HT1080 (cell line): ENCODE measurements at regions not wholly inside any gene's neighbourhood (a gene's known extent, or its start where the extent isn't known, plus 50 kb on each side); places are given as distances from the start of the nearest gene placed in this dataset.
A peak's percentile ranks its signal among the peaks of the same experiment; 100 is the strongest.

Source experiments
- DNase-seq: peaks from one replicate; pipeline ENCODE4 v3.0.0-alpha.2; 2015; ENCODE audit warnings: low read depth

DNA sequence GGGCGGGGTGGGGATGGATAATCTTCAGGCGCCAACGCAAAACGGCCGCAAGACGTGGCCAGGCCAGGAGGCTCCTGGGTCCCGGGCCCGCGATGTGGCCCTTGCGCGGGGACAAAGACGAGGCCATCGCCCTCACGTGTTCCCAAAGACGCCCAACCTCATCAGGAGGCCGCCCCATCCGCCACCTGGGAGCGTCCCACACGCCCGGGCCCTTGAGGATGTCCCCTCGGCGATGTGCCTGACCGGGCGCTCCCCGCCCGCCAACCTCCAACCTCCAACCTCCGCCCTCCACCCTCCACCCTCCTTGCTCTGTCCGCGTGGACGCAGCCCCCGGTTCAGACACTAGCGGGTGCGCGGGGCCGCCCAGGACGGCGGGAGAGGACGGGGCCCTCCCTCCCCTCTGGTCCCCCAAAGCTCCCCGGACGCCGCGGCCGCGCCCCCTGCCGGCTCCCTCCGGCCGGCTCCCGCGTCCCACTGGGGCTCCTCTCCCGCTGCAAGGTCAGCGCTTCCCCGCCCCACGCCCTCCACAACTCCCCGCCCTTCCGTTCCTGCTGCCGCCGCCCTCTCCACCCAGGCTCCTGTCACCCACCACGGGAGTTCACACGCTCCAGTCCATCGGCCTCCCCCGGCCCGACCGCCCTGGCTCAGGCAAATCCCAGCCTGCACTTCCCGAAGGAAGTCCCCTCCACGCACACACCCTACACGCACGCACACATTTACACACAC, 250.8 kb upstream of the RPL38 start:
- DNase-seq: no peak

- no peak for DNase-seq
Observed at GRCh38 chr17:73953206-73954033, 250.1 kb upstream of the RPL38 start.

DNA sequence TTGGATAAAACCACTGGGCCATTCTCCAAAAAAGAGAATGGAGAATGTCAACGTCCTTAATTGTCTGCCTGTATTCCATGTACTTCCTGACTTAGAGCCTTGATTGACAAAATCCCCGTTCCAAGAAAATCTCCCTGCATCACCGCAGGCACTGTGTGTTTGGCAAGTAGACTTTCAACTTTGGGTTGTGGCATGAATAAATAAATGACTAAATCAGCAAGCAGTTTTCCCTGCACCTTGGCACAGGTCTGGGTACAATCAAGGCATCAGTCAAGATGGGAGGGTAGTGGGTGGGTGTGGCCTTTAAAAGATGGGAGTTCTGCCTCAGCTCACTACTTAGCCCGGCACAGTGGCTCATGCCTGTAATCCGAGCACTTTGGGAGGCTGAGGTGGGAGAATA, 248.5 kb upstream of the RPL38 start:
- no peak for DNase-seq

DNA sequence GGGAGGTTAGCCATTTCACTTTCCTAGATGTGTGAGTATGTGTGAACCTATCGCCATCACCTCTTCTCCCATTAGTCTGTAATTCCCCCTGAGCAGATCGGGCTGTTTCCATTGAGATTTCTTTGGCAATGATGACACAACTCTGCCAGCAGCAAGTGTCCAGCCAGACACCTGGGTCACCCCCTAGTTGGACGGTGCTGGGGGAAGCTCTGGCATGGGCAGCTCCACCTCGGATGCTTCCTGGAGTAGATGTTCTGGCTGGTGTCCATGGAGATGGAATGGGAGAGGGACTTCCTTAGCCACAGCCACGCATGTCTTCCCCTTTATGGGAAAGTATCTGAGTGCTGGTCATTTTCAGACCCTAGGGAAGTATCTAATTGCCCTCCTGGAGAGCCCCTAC, 247.9 kb upstream of the RPL38 start:
- DNase-seq: no peak

DNA sequence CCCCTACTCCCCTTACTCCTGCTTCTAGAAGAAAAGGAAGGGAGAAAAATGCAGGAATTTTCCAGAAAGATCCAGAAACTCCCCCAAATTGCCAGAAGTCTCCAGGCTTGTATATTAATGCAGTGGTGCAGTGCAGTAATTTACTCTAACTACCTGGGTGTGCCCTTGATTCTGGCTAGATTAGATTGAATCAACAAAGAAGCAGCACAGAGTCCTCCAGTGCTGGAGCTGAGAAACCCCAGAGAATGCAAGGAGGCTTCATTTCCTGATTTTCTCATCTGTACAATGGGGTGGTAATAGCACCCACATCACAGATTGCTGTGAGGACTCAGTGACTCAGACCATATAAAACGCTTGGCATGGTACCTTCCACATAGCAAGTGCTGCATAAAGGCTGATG, 247.3 kb upstream of the RPL38 start:
- no peak for DNase-seq

GRCh38 chr17:73956595-73957465, 246.6 kb upstream of the RPL38 start:
- DNase-seq: peak; percentile 33

GRCh38 chr17:73957564-73957963, 245.9 kb upstream of the RPL38 start:
- DNase-seq: no peak

- no peak for DNase-seq
Observed at GRCh38 chr17:73958453-73958852, 245.0 kb upstream of the RPL38 start.

DNA sequence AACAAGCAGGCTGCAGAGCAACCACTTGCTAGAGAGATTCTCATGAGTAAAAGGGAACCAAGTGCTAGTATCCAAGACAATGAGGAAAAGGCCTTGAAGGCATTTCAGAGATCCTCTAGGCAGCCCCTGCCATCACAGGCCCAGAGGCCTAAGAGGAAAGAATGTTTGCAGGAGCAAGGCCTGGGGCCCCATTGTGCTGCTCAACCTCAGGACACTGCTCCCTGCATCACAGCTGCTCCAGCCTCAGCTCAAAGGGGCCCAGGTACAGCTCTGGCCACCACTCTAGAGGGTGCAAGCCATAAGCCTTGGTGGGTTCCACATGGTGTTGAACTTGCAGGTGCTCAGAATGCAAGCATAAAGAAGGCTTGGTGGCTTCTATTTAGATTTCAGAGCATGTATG, 243.0 kb upstream of the RPL38 start:
- no peak for DNase-seq

DNA sequence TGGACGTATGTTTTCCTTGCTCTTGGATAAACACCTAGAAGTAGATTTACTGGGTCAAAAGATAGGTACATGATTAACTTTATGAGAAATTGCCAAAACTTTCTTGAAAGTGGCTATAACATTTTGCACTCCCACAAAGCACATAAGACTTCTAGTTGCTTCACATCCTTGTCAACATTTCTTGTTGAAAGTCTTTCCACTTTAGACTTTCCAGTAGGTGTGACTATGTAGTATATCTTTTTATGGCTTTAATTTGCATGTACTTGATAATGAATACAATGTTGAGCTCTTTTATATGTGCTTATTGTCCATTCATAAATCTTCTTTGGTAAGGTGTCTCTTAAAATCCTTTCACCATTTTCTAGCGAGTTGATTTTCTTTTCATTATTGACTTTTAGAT, 241.2 kb upstream of the RPL38 start:
- DNase-seq: no peak

DNA sequence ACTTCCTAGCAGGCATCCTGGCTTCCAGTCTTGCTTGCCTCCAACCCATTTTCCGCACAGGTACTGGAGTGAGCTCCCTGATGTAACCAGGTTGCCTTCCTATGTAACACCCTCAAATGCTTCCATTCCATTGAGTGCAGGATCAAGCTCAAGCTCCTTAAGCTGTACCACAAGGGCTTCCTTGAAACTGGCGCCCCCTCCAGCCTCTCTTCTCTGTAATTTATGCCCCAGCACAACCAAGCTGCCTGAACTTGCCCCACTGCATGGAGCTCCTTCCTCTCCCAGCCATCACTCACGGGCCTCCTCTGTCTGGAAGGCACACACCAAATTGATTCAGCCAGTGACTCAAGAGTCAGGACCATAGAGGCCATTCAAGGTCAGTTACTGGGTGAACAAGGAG, 234.8 kb upstream of the RPL38 start:
- no peak for DNase-seq

- no peak for DNase-seq
Observed at GRCh38 chr17:73969956-73970355, 233.5 kb upstream of the RPL38 start.

GRCh38 chr17:73971127-73971526, 232.4 kb upstream of the RPL38 start:
- no peak for DNase-seq

GRCh38 chr17:73972056-73972455, 231.4 kb upstream of the RPL38 start:
- no peak for DNase-seq

GRCh38 chr17:73972901-73973300, 230.6 kb upstream of the RPL38 start:
- no peak for DNase-seq

DNA sequence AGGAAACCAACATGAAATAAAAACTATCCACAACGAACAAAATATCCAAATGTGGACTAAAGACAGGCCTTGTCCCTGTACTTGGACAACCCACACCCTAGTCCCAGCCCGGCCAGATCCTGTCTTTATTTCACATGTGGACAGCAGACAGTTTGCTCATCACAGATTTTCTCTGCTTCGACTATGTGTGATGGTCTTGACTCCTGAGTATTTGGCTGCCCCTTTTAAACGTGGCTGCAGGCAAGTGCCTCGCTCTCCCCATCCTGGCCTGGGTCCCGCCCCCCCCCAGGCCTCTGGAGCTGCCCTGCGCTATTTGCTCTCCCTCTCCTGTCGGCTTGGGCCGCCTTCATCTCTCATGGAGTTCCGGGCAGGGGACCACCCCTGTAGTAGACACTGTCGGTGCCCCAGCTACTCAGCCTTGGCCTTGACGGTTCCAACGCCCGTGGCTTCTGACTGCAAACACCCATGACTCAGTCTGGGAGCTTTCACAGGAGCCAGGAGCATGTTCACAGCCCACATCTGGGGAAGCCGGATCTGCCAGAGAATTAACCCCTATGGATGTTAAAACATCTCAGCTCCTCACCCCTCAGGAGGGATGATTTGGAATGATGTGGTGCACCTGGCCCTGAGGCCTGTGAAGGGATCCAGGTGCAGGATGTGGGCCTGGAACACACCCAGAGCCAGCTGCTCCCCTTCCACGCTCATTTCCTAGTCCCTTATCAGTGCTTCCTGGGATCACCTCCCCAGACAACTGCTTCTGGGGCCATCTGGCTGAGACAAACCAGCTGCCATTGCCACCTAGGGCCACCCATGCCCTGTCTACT, 229.7 kb upstream of the RPL38 start:
- no peak for DNase-seq

DNA sequence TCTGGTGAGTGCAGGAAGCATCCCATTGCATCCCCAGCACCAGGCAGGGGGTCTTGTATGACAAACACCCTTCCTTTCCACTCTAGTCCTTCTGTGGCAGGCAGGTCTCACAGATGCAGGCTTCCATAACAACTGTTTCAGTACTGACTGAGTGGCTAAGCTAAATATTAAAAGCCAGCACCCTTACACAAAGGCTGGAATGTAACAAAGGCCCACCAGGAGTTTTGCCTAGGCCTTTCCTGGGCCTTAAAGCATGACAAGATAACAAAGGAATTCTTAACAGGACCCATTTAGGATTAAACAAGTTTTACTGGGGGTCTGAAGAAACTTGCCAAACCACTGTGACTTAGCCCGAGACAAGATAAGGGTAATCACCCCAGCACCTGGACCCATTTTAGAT, 228.9 kb upstream of the RPL38 start:
- no peak for DNase-seq

DNA sequence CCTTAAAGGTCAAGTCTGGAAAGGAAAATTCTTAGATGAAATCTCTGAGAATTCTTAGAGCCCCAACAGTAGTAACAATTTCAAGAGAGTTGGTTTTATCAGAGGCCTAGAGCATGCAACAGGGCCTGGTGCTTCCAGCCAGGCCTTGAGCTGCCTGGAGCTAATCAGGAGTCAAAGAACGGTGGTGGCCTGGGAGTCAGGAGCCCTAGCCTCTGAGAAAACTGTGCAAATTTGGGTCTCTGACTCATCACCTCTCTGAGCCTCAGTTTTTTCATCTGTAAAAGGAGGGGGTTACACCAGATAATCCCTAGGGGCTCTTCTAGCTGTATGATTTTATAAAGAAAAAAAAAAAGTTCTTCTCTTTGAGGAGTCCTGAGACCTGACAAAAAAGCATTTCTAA, 227.3 kb upstream of the RPL38 start:
- no peak for DNase-seq

DNA sequence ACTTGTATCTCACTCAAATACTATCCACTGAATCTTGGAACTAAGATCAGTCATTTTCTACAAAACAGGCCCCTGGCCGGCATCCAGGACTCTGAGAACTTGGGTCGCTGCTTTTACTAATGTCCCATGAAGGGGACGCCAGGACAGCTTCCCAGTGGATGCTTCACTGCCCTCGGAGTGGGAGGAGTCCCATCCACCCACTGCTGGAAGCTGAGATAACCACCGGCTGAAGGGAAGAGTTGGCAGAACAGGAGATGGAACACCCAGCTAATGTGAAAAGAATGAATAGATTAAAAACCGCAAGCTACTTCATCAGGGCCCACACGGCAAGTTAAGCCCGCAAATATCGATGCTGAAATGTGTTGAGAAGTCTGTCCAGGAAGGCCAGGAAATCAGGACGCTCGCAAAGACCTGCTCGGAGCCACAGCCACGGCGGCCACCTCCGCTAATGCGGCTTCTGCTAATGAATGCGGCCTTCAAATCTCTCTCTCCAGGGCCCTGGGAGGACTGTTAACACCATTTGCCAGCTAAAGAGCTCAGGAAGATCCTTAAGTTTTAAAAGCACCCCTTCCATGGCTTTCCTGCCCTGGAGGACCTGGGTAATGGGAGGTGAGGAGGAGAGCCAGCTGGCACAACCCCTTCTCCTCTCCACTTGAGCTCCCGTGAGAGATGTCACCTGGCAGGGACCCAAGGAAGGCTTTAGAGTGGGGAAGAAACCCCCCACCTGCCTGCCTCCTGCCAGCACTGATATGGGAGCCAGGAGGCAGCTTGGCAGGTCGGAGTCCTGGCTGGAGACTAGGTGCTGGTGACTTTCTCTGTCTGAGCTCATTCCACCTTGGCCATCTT, 226.6 kb upstream of the RPL38 start:
- no peak for DNase-seq

DNA sequence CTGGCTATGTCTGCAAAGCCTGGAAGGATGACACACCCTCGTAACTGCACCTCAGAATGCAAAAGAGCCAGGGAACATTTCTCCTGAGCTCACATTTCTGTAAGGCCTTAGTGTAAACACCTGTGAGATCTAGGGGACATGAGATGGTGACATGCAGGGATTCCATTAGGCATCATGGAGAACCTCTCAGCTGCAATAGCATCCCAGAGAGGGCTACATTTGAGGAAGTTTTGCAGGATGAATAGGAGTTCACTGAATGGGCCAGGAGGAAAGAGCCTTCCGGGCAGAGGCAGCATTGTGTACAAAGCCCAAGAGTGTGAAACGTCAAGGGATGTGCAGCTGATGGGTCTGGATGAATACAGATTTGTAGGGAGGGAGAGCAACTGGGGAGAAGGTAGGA, 223.0 kb upstream of the RPL38 start:
- DNase-seq: no peak
